ENCODE measurements at regions not wholly inside any gene's neighbourhood (a gene's known extent, or its start where the extent isn't known, plus 50 kb on each side); places are given as distances from the start of the nearest gene placed in this dataset.
"Not testable (repeated sequence)": the region's sequence is repeated elsewhere in the genome, so short reads cannot be mapped to it uniquely, and the experiment has no call there.

- TF ChIP-seq, protein P1, sequence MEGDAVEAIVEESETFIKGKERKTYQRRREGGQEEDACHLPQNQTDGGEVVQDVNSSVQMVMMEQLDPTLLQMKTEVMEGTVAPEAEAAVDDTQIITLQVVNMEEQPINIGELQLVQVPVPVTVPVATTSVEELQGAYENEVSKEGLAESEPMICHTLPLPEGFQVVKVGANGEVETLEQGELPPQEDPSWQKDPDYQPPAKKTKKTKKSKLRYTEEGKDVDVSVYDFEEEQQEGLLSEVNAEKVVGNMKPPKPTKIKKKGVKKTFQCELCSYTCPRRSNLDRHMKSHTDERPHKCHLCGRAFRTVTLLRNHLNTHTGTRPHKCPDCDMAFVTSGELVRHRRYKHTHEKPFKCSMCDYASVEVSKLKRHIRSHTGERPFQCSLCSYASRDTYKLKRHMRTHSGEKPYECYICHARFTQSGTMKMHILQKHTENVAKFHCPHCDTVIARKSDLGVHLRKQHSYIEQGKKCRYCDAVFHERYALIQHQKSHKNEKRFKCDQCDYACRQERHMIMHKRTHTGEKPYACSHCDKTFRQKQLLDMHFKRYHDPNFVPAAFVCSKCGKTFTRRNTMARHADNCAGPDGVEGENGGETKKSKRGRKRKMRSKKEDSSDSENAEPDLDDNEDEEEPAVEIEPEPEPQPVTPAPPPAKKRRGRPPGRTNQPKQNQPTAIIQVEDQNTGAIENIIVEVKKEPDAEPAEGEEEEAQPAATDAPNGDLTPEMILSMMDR (conservative IDR thresholded peaks at IDR 0.05; ENCODE audit: low read depth, low read length), result no peak
- DNase-seq (ENCODE audit: low read depth), result no peak
- H3K4me3 ChIP-seq (ENCODE audit: low read depth, low read length), result no peak overlapping the region
These were observed 130.4 kb upstream of the ATP10A start for GRCh38 chr15:25993506-25993905.

GRCh38 chr15:25990220-25990619 is 127.1 kb upstream of the ATP10A start:
- H3K4me3 ChIP-seq (ENCODE audit: low read depth, low read length), result no peak overlapping the region
- TF ChIP-seq, protein P1 (conservative IDR thresholded peaks at IDR 0.05; ENCODE audit: low read depth, low read length), result no peak
- DNase-seq (ENCODE audit: low read depth), result no peak

DNA sequence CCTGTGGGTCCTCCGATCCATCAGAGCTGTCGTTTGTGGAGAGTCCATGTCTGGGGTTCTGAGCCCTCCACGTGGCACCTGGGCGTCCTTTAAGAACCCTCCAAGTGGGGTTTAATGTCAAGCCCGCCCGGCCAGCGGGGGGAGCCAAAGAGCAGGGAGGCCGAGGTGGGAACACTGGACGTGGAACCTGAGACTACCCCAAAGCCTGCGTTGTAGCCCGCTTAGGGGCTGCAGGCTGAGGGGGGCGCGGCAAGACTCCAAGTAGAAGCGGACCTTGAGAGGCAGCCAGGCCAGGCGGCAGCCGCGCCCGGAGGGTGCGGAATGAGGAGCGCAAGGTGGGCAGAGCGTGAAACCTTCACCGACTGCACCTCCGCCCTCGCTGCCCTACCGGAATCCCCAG is 126.2 kb upstream of the ATP10A start:
- no peak for DNase-seq (ENCODE audit: low read depth)
- TF ChIP-seq, protein P1 (conservative IDR thresholded peaks at IDR 0.05; ENCODE audit: low read depth, low read length), result no peak
- H3K4me3 ChIP-seq (ENCODE audit: low read depth, low read length), result no peak overlapping the region

DNA sequence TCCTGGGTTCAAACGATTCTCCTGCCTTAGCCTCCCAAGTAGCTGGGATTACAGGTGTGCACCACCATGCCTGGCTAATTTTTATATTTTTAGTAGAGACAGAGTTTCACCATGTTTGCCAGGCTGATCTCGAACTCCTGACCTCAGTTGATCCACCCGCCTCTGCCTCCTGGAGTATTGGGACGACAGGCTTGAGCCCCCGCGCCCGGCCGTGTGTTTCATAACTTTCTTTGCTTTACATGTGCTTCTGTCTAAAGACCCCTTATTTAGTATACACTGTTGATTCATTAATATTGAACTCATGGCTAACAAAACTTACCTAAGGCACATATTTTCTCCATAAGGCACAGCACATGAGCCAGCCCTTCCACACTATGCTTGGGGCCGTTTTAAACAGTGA is 125.6 kb upstream of the ATP10A start:
- not testable (repeated sequence) for DNase-seq (ENCODE audit: low read depth); H3K4me3 ChIP-seq (ENCODE audit: low read depth, low read length)

- DNase-seq (ENCODE audit: low read depth), result no peak
- H3K4me3 ChIP-seq (ENCODE audit: low read depth, low read length), result no peak overlapping the region
- TF ChIP-seq, protein P1 (conservative IDR thresholded peaks at IDR 0.05; ENCODE audit: low read depth, low read length), result no peak
These were observed 124.5 kb upstream of the ATP10A start for GRCh38 chr15:25987638-25988037.

DNA sequence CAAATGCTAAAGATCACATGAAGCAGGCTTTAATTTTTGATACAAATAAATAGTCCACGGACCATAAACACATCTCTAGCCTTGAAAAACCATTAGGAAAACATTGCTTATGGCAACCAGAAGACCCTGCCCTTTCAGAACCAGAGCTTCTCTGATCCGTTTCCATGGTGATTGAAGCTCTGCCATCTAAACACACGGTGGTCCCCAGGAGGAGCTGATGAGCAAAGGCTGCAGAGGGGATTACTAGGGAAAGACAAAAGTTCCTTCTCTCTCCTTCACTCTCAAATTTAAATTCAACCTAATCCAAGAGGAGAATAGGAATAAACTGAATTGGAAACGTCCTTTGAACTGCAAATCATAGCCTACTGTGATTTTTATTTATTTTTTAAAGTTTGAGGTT is 122.0 kb upstream of the ATP10A start:
- no peak overlapping the region for H3K4me3 ChIP-seq (ENCODE audit: low read depth, low read length)
- TF ChIP-seq, protein P1 (conservative IDR thresholded peaks at IDR 0.05; ENCODE audit: low read depth, low read length), result no peak
- DNase-seq (ENCODE audit: low read depth), result no peak

DNA sequence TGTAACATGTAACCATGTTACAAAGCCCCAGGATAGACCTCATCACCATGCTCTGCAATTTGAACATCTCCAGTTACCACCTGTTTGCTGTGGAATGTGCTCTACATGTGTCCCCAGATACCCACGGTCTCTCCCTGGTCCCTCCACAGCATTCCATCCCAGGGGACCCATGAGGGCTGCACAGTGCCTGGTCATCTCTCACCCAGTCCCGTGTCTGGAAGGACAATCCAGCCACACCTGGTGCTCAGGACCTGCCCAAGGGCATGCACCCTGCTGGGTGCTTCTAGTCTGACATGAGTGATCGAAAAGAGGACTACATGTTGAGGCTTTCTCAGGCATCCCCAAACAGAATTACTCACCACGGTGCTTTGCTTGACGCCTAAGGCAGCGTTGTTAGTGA is 119.6 kb upstream of the ATP10A start:
- no peak for DNase-seq (ENCODE audit: low read depth)
- H3K4me3 ChIP-seq (ENCODE audit: low read depth, low read length), result no peak overlapping the region
- TF ChIP-seq, protein P1 (conservative IDR thresholded peaks at IDR 0.05; ENCODE audit: low read depth, low read length), result no peak

- DNase-seq (ENCODE audit: low read depth), result no peak
- TF ChIP-seq, protein P1 (conservative IDR thresholded peaks at IDR 0.05; ENCODE audit: low read depth, low read length), result no peak
These were observed 118.0 kb upstream of the ATP10A start for GRCh38 chr15:25981114-25981513.

More at GRCh38 chr15:25981114-25981513, 118.0 kb upstream of the ATP10A start:
- no peak overlapping the region for H3K4me3 ChIP-seq (ENCODE audit: low read depth, low read length)
